ENCODE measurements at regions not wholly inside any gene's neighbourhood (a gene's known extent, or its start where the extent isn't known, plus 50 kb on each side); places are given as distances from the start of the nearest gene placed in this dataset.
"Not testable (repeated sequence)": the region's sequence is repeated elsewhere in the genome, so short reads cannot be mapped to it uniquely, and the experiment has no call there.

DNA sequence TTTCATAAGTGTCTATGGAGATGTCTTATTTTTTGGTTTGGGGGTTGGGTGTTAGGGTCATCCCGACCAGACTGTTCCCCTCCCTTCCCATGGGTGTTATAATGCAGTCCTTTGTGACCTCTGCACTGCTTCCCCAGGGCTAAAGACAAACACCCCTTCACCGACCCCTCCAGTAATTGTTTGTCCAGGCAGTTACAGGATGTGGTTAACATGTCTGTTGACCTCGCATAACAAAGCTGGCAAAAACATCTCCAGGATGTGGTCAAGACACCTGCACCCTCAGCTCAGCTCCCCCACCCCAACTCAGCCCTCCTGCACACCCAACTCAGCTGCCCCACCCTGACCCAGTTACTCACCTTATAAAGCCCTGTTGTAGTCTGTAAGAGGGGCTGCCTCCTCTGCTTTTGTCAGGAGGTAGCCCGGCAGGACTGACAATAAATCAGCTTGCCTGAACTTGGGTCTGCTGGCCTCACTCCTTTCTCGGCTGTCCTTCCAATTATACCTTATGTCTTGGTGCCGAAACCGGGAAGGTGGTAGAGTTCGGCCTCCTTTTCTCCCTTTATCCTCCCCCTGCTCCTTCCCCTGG lies 102.2 kb downstream of the ZNF92 start:
- Histone ChIP-seq H3K4me3 (no peak overlapping the region), H3K36me3 (replicated peaks in 1 of 2; ENCODE audit: insufficient read depth in 1 of 2, low read depth in 2 of 2) (no peaks in the 10 kb centered on the region), H3K27ac (no peak overlapping the region), H3K27me3 (no peaks in the 10 kb centered on the region), H3K9me3 (no peaks in the 10 kb centered on the region), H3K4me1 (no peaks in the 10 kb centered on the region)
- intact Hi-C loops (cut with DNase I), result loop anchor here (10.0 kb wide), 1 partner anchor 531 kb away; no protein-coding TSS in a partner anchor
- 45 to 47% methylated on average over 8 of the region's 8 CpGs for WGBS, 2 donors
- ATAC-seq (no peak), DNase-seq (peak in 1 of 4 donors; percentile 3)
- TF ChIP-seq, protein P1, sequence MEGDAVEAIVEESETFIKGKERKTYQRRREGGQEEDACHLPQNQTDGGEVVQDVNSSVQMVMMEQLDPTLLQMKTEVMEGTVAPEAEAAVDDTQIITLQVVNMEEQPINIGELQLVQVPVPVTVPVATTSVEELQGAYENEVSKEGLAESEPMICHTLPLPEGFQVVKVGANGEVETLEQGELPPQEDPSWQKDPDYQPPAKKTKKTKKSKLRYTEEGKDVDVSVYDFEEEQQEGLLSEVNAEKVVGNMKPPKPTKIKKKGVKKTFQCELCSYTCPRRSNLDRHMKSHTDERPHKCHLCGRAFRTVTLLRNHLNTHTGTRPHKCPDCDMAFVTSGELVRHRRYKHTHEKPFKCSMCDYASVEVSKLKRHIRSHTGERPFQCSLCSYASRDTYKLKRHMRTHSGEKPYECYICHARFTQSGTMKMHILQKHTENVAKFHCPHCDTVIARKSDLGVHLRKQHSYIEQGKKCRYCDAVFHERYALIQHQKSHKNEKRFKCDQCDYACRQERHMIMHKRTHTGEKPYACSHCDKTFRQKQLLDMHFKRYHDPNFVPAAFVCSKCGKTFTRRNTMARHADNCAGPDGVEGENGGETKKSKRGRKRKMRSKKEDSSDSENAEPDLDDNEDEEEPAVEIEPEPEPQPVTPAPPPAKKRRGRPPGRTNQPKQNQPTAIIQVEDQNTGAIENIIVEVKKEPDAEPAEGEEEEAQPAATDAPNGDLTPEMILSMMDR (IDR thresholded peaks at IDR 0.05), result no peak
- no peak for TF ChIP-seq POLR2A (IDR thresholded peaks at IDR 0.05)

DNA sequence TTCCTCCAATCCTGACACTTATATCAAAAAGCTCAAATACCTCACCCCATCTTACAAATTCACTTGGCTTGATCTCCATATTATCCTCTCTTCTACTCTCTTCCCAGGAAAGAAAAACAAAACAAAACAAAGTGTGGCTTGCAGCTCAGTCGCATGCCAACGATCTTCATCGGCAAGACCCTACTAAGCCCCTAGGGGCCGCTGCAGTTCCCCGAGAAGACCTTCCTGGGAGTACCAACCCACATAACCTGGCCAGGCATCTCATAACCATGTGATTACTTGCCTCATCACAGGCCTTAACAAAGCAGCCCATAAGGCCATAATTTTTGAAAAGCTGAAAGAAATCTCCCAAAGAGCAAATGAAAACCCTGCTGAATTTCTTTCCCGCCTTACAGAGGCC lies 103.7 kb downstream of the ZNF92 start:
- DNase-seq (peak in 3 of 4 donors; percentile 33 to 55 (median 50)), ATAC-seq (no peak)
- intact Hi-C loops (cut with DNase I), result loop anchor here (10.0 kb wide), 1 partner anchor 533 kb away; no protein-coding TSS in a partner anchor
- Histone ChIP-seq H3K36me3 (replicated peaks in 1 of 2; ENCODE audit: insufficient read depth in 1 of 2, low read depth in 2 of 2) (no peaks in the 10 kb centered on the region), H3K4me1 (no peaks in the 10 kb centered on the region), H3K4me3 (no peak overlapping the region), H3K27me3 (no peaks in the 10 kb centered on the region), H3K9me3 (no peaks in the 10 kb centered on the region), H3K27ac (no peak overlapping the region)
- WGBS, 2 donors, result 39 to 50% methylated on average over 6 of the region's 6 CpGs
- TF ChIP-seq POLR2A (IDR thresholded peaks at IDR 0.05), result no peak
- TF ChIP-seq, protein P1 (IDR thresholded peaks at IDR 0.05), result peak in 5 of 7 experiments; percentile 12 to 57 (median 33)

DNA sequence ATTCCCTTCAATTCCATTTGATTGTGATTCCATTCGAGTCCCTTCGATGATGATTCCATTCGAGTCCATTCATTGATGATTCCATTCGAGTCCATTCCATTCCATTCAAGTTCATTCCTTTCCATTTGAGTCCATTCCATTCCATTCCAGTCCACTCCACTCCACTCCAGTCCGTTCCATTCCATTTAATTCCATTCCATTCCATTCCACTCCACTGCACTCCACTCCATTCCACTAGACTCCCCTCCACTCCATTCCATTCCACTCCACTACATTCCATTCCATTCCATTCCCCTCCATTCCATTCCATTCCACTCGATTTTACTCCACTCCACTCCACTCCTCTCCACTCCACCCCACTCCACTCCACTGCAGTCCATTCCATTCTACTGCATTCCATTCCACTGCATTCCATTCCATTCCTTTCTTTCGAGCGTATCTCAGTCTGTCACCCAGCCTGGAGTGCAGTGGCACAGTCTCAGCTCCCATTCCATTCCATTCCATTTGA lies 115.7 kb downstream of the ZNF92 start:
- ATAC-seq, result no peak

DNA sequence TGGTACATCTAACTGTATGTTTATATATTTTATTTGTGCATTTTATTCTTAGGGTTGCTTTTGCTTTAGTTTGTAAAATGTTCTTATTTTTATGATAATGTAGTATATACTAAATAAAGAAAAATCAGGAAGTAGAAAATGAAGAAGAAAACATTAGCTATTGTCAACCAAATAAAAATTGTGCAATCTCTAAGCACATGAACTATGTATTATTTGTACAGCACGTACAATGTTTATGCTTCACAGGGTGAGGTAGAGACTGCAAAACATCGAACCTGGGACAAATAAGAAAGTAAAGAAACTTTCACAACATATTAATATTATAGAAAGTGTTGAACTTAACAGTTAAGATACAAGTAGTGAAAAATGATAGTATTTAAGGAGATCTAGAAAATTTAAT lies 123.0 kb downstream of the ZNF92 start:
- WGBS, 2 donors, result 59 to 65% methylated on average over 2 of the region's 2 CpGs
- ATAC-seq; H3K27ac ChIP-seq; H3K4me3 ChIP-seq; H3K27me3 ChIP-seq; H3K36me3 ChIP-seq (replicated peaks in 1 of 2; ENCODE audit: insufficient read depth in 1 of 2, low read depth in 2 of 2); DNase-seq; intact Hi-C loops (cut with DNase I); H3K4me1 ChIP-seq; H3K9me3 ChIP-seq: not testable (repeated sequence)

More for the DNA sequence above, 115.7 kb downstream of the ZNF92 start:
- H3K4me3 ChIP-seq, result no peak overlapping the region
- 75 to 79% methylated on average over 8 of the region's 8 CpGs for WGBS, 2 donors
- peaks cover 0 to 7% (median 0%) of the 10 kb centered on the region in 3 donors for H3K9me3 ChIP-seq
- intact Hi-C loops (cut with DNase I), result no loop called here
- no peak overlapping the region for H3K27ac ChIP-seq
- no peaks in the 10 kb centered on the region for H3K4me1 ChIP-seq
- TF ChIP-seq POLR2A (IDR thresholded peaks at IDR 0.05), result no peak
- TF ChIP-seq, protein P1 (IDR thresholded peaks at IDR 0.05), result no peak
- no peaks in the 10 kb centered on the region for H3K36me3 ChIP-seq (replicated peaks in 1 of 2; ENCODE audit: insufficient read depth in 1 of 2, low read depth in 2 of 2)
- DNase-seq, result no peak
- no peaks in the 10 kb centered on the region for H3K27me3 ChIP-seq

DNA sequence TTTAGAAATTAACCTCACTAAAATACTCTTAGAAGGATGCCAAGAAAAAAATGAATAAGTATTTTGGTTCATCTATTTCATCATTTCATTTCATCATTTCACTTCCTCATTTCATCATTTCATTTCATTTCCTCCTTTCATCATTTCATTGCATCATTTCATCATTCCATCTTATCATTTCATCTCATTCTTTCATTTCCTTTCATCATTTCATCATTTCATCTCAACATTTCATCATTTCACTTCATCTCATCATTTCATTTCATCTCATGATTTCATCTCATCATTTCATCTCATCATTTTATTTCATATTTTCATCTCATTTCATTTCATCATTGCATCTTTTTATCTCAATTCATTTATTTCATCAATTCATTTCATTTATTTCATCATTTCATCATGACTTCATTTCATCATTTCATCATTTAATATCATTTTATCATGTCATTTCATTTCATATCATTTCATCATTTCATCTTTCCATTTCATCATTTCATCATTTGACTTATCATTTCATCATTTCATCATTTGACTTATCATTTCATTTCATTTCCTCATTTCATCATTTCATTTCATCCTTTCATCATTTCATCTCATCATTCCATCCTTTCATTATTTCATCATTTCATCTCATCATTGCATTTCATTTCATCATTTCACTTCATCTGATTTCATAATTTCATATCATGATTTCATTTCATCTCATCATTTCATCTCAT lies 129.9 kb downstream of the ZNF92 start:
- TF ChIP-seq POLR2A (IDR thresholded peaks at IDR 0.05), result no peak
- TF ChIP-seq, protein P1 (IDR thresholded peaks at IDR 0.05), result no peak
- Histone ChIP-seq H3K27me3 (no peaks in the 10 kb centered on the region), H3K9me3 (no peaks in the 10 kb centered on the region), H3K27ac (no peak overlapping the region), H3K36me3 (replicated peaks in 1 of 2; ENCODE audit: insufficient read depth in 1 of 2, low read depth in 2 of 2) (no peaks in the 10 kb centered on the region), H3K4me3 (no peak overlapping the region), H3K4me1 (no peaks in the 10 kb centered on the region)
- ATAC-seq (no peak), DNase-seq (no peak)
- intact Hi-C loops (cut with DNase I), result no loop called here

All from body of pancreas (tissue), 4 donors.